ENCODE measurements at regions not wholly inside any gene's neighbourhood (a gene's known extent, or its start where the extent isn't known, plus 50 kb on each side); places are given as distances from the start of the nearest gene placed in this dataset.
A peak's percentile ranks its signal among the peaks of the same experiment; 100 is the strongest.
"Not testable (repeated sequence)": the region's sequence is repeated elsewhere in the genome, so short reads cannot be mapped to it uniquely, and the experiment has no call there.

- intact Hi-C loops (cut with DNase I): no loop called here
- DNase-seq (ENCODE audit: missing footprints): no peak
- ATAC-seq: no peak
These were observed 311.1 kb downstream of the PAPSS1 start for GRCh38 chr4:107408968-107409367.

GRCh38 chr4:107404591-107405300 is 315.3 kb downstream of the PAPSS1 start:
- intact Hi-C loops (cut with DNase I): no loop called here
- DNase-seq (ENCODE audit: missing footprints) (no peak), ATAC-seq (no peak)

- no peak for ATAC-seq
- intact Hi-C loops (cut with DNase I): no loop called here
- DNase-seq (ENCODE audit: missing footprints): no peak
These were observed 317.7 kb downstream of the PAPSS1 start for GRCh38 chr4:107402291-107402690.

- intact Hi-C loops (cut with DNase I): no loop called here
- ATAC-seq (no peak), DNase-seq (ENCODE audit: missing footprints) (no peak)
These were observed 327.1 kb downstream of the PAPSS1 start for GRCh38 chr4:107392951-107393350.

- intact Hi-C loops (cut with DNase I): no loop called here
- no peak for ATAC-seq
- no peak for DNase-seq (ENCODE audit: missing footprints)
These were observed 327.7 kb downstream of the PAPSS1 start for GRCh38 chr4:107392380-107392779.

GRCh38 chr4:107391630-107392028 is 328.4 kb downstream of the PAPSS1 start:
- DNase-seq (ENCODE audit: missing footprints) (no peak), ATAC-seq (no peak)
- intact Hi-C loops (cut with DNase I): no loop called here

GRCh38 chr4:107391009-107391629 is 328.9 kb downstream of the PAPSS1 start:
- intact Hi-C loops (cut with DNase I): no loop called here
- ATAC-seq (no peak), DNase-seq (ENCODE audit: missing footprints) (no peak)

GRCh38 chr4:107389965-107390364 is 330.1 kb downstream of the PAPSS1 start:
- ATAC-seq: no peak
- no peak for DNase-seq (ENCODE audit: missing footprints)
- intact Hi-C loops (cut with DNase I): no loop called here

- intact Hi-C loops (cut with DNase I): no loop called here
- ATAC-seq (no peak), DNase-seq (ENCODE audit: missing footprints) (no peak)
These were observed 331.2 kb downstream of the PAPSS1 start for GRCh38 chr4:107388736-107389274.

GRCh38 chr4:107380836-107381438 is 339.1 kb downstream of the PAPSS1 start:
- intact Hi-C loops (cut with DNase I): no loop called here
- peak; percentile 58 for DNase-seq (ENCODE audit: missing footprints)
- ATAC-seq: no peak

GRCh38 chr4:107380190-107380589 is 339.8 kb downstream of the PAPSS1 start:
- no peak for ATAC-seq
- intact Hi-C loops (cut with DNase I): no loop called here
- DNase-seq (ENCODE audit: missing footprints): no peak

GRCh38 chr4:107379054-107379869 is 340.8 kb downstream of the PAPSS1 start:
- intact Hi-C loops (cut with DNase I): no loop called here
- peak; percentile 30 for DNase-seq (ENCODE audit: missing footprints)
- ATAC-seq: no peak

- no peak for DNase-seq (ENCODE audit: missing footprints)
- ATAC-seq: no peak
- intact Hi-C loops (cut with DNase I): no loop called here
These were observed 340.2 kb upstream of the DKK2 start for GRCh38 chr4:107376293-107376692.

- no peak for DNase-seq (ENCODE audit: missing footprints)
These were observed 330.8 kb upstream of the DKK2 start for GRCh38 chr4:107366900-107367299.

GRCh38 chr4:107366016-107366735 is 330.1 kb upstream of the DKK2 start:
- intact Hi-C loops (cut with DNase I): no loop called here
- DNase-seq (ENCODE audit: missing footprints) (no peak), ATAC-seq (no peak)

More at GRCh38 chr4:107366900-107367299, 330.8 kb upstream of the DKK2 start:
- ATAC-seq: no peak
- intact Hi-C loops (cut with DNase I): no loop called here

GRCh38 chr4:107363125-107363524 is 327.0 kb upstream of the DKK2 start:
- DNase-seq (ENCODE audit: missing footprints) (no peak), ATAC-seq (no peak)
- intact Hi-C loops (cut with DNase I): no loop called here

- ATAC-seq: no peak
- DNase-seq (ENCODE audit: missing footprints): no peak
- intact Hi-C loops (cut with DNase I): no loop called here
These were observed 323.1 kb upstream of the DKK2 start for GRCh38 chr4:107359208-107359607.

GRCh38 chr4:107354304-107354703 is 318.2 kb upstream of the DKK2 start:
- ATAC-seq; intact Hi-C loops (cut with DNase I); DNase-seq (ENCODE audit: missing footprints): not testable (repeated sequence)

GRCh38 chr4:107351196-107351595 is 315.1 kb upstream of the DKK2 start:
- no peak for DNase-seq (ENCODE audit: missing footprints)

More at GRCh38 chr4:107351196-107351595, 315.1 kb upstream of the DKK2 start:
- no peak for ATAC-seq
- intact Hi-C loops (cut with DNase I): no loop called here

All from Right ventricle myocardium inferior (tissue), 1 donor.